GM21529 (cell line): ENCODE measurements at regions not wholly inside any gene's neighbourhood (a gene's known extent, or its start where the extent isn't known, plus 50 kb on each side); places are given as distances from the start of the nearest gene placed in this dataset.
"Not testable (repeated sequence)": the region's sequence is repeated elsewhere in the genome, so short reads cannot be mapped to it uniquely, and the experiment has no call there.

Experiments used
- ATAC-seq: cut with Tn5 transposase; IDR thresholded peaks from one replicate; pipeline ENCODE4 v1.9.1; 2021; ENCODE audit not compliant: unreplicated experiment

GRCh38 chr4:3878678-3879077, 112.5 kb downstream of the ADRA2C start:
- ATAC-seq: no peak

DNA sequence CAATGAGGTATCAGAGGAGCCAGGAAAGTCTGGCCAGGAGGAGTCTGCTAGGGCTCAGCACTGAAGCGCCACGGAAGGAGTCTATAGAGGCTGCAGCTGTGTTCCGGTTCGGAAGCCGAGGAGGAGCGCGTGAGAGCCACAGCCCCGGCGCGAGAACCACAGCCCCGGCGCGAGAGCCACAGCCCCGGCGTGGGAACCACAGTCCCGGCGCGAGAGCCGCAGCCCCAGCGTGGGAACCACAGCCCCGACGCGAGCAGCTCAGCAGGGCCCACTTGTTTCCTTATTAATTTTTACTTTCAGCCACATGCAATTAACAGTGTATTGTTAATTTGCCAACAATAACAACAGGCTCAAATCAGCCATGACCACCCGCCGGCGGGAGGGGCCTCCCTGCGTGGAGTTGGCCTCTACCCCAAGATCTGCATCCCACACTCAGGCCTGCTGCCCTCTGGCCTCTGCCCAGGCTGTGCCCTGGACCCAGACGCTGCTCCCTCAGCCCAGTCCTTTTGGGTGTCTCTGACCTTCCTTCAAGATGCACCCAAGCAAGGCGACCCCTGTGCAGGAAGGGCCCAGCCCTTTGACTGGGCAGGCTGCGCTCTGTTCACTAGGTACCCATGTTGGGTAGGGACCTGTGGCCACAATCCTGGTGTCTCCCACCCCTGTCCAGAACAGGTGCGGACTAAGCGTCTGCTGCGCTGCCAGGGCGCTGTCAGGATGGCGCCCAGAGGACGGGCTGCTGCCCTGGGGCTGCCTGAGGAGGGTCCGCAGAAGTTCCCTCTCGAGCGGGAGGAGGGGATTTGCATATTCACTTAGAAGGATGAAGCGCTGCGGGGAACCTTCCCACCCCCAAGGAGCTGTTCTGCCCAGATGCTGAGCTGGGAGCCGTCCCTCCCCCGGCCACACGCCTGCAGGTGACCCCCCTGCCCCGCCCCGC, 113.8 kb downstream of the ADRA2C start:
- no peak for ATAC-seq

- no peak for ATAC-seq
Measured at GRCh38 chr4:3880615-3881120, 114.5 kb downstream of the ADRA2C start.

GRCh38 chr4:3882316-3882885, 116.2 kb downstream of the ADRA2C start:
- ATAC-seq: not testable (repeated sequence)

GRCh38 chr4:3884261-3884660, 118.1 kb downstream of the ADRA2C start:
- not testable (repeated sequence) for ATAC-seq

DNA sequence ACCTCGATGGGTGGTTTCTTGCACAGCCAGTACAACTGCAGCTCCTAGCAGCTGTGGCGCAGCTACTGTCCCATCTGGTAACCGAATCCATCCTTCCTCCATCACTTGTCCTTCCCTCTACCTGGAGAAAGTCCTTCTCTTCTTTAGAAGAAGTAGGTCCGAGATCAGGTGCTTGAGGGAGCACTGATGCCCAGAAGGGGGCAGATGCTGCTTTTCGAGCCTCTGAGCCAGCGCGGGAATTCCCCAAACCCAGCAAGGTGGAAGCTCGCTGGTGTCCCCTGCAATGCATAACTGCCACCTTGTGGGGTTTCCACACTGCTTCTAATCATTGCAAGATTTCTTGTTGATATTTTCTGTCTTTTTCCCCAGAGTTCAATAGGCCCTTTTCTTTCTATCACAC, 127.4 kb downstream of the ADRA2C start:
- ATAC-seq: not testable (repeated sequence)

GRCh38 chr4:3894086-3894959, 128.1 kb downstream of the ADRA2C start:
- not testable (repeated sequence) for ATAC-seq

DNA sequence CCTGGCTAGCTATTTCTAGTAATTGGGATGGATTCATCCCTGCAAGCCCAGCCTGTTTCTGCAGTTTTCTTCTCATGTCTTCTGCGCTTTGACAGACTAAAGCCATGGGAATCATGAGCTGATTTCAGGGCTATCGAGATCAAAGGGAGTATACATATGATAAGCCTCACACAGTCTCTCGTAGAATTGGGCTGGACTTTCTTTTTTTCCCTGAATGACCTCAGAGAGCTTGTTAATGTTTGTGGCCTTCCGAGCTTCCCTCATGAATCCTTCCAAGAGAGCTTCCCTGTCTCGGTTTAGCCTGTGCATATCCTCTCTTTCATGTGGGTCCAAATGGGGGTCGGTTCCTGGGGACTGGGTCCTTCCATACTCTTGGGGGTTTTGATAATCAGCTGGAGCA, 130.3 kb downstream of the ADRA2C start:
- no peak for ATAC-seq

DNA sequence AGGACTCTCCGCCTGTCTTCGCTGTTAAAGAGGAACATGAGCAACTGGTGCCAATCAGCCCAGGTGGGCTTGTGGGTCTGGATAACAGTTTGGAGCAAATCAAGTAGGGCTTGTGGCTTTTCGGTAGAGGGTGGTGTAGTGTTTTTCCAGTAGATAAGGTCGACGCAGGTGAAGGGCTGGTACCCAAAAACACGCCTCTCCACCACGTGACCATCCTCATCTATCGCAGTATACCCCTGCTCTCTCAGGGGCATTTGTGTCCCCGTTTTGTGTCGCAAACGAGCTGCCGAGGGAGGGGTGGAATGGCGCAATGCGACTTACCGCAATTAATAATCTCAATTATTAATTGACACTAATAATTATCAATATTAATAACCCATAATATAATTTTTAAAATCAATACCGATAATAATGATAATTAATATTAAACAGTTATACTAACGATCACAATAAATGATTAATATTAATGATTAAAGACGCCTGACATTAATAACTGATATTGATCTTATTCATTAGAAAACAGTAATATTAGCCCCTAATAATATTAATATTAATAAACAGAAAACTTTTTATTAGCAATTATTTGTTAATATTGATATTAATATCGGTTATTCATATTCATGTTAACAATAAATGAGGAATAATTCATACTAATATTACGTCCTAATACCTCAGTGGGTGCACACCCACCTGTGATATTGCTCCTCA, 130.8 kb downstream of the ADRA2C start:
- not testable (repeated sequence) for ATAC-seq

DNA sequence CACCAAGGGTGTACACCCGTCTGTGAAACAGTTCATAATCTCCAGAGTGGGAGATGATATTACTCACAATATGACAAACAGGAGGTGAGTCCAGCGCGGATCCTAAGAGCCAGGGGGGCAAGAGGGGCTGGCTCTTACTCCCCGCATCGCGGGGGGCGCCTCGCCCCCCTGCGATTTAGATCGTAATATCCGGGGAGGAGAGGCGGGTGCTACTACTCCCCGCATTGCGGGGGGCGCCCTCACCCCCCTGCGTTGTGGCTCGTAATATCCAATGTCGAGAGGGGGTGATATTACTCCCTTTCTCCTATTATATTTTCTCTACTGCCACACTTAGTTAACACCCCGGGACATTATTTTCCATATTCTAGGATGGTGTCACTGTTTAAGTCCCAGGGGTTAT, 131.9 kb downstream of the ADRA2C start:
- ATAC-seq: no peak

DNA sequence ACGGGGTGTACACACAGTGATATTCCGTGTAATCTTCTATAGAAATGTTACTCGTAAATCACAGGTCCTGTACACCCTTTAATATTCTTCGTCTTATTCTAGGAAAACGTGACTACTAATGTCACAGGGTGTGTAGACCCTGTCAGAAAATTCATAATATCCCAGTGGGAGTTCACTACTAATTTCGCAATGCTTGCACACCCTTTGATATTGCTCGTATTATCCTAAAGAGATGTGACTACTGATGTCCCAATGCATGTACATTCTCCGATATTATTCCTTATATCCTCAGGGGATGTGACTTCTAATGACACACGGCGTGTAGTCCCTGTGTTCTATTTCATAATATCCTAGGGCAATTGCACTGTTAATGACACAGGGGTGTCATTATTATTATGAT, 132.7 kb downstream of the ADRA2C start:
- ATAC-seq: not testable (repeated sequence)

GRCh38 chr4:3904264-3904955, 138.2 kb downstream of the ADRA2C start:
- ATAC-seq: not testable (repeated sequence)

DNA sequence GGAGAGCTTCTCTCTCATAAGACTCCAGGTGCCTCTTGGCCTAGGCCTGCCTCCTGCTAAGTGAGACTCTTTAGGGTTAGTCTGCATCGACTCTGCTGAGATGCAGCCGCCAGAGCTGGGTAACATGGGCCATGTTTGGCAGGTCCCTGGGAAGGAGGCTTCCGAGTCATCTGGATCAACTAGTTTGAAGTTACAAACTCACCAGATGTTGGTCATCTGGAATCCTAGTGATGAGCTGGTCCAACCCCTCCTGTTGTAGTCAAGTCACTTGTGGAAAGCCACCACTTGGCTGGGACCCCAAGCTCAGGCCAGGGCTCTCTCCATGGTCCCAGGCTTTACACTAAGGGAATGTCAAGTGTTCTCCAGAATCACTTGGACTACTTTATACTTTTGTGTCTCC, 143.4 kb downstream of the ADRA2C start:
- not testable (repeated sequence) for ATAC-seq

- ATAC-seq: not testable (repeated sequence)
Measured at GRCh38 chr4:3910161-3910950, 144.2 kb downstream of the ADRA2C start.

- no peak for ATAC-seq
Measured at GRCh38 chr4:3911252-3911856, 145.2 kb downstream of the ADRA2C start.

GRCh38 chr4:3914511-3914910, 148.3 kb downstream of the ADRA2C start:
- not testable (repeated sequence) for ATAC-seq

DNA sequence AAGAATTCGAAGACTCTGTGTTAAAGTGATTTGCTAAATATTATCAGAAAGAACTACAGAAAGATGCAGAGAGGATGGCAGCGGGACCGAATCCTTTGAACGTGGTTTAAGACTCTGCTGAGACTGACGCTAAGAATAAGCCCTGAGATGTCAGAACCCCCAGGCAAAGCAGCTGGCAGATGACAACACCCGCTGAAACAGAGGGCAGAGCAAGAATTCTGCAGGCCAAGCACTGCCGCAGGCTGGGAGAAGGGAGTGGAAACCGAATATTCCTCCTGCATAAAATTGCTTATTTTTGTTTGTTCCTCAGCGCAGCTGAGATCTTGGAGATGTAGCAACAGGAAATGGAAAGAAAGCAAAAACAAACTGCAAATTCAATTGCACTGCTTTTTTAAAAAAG, 153.3 kb downstream of the ADRA2C start:
- not testable (repeated sequence) for ATAC-seq

DNA sequence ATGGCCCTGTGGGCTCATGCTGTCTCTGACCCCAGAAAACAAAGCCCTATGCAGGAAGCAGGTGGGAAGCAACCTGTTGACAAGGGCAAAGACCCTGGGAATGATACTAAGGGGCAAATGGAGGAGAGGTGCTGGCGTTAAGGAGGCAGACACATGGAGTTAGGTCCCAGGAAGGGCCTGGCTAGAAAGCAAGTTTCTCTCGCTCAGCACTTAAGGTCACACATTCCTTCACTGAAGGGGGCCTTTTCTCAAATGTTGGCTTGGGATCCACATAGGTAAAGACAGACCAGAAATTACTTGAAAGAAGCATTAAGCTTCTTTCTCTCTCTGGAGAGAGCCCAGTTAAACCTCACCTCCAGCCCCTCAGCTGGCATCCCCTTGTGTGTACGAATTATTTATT, 155.7 kb downstream of the ADRA2C start:
- not testable (repeated sequence) for ATAC-seq

DNA sequence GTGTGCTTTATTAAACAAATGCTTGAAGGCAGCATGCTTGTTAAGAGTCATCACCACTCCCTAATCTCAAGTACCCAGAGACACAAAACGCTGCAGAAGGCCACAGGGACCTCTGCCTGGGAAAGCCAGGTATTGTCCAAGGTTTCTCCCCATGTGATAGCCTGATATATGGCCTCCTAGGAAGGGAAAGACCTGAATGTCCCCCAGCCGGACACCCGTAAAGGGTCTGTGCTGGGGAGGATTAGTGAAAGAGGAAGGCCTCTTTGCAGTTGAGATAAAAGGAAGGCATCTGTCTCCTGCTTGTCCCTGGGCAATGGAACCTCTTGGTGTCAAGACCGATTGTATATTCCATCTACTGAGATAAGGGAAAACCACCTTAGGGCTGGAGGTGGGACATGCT, 159.7 kb downstream of the ADRA2C start:
- ATAC-seq: not testable (repeated sequence)
